ENCODE measurements at regions not wholly inside any gene's neighbourhood (a gene's known extent, or its start where the extent isn't known, plus 50 kb on each side); places are given as distances from the start of the nearest gene placed in this dataset.

DNA sequence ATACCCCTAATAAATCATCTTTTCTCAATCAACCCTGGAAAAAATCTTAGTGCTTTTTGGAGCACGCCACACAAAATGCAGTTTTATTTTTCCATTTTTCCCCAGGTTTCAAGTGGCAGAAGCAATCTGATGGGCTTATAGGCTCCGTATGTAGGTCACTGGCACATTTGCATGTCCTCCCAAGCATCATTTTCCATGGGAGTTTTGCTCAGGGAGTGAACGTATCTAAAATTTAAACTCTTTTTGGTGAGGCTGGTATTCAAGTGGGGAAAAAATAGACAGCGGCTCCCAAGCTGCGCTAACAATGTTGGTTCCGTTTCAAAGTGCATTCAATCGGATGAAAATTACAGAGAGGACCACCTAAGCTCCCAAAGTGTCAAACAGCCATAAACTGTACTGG, 233.4 kb downstream of the MEX3B start:
- TF ChIP-seq, protein P1, sequence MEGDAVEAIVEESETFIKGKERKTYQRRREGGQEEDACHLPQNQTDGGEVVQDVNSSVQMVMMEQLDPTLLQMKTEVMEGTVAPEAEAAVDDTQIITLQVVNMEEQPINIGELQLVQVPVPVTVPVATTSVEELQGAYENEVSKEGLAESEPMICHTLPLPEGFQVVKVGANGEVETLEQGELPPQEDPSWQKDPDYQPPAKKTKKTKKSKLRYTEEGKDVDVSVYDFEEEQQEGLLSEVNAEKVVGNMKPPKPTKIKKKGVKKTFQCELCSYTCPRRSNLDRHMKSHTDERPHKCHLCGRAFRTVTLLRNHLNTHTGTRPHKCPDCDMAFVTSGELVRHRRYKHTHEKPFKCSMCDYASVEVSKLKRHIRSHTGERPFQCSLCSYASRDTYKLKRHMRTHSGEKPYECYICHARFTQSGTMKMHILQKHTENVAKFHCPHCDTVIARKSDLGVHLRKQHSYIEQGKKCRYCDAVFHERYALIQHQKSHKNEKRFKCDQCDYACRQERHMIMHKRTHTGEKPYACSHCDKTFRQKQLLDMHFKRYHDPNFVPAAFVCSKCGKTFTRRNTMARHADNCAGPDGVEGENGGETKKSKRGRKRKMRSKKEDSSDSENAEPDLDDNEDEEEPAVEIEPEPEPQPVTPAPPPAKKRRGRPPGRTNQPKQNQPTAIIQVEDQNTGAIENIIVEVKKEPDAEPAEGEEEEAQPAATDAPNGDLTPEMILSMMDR (IDR thresholded peaks at IDR 0.05; ENCODE audit: unreplicated experiment) = no peak
- no peak overlapping the region for H3K27ac Mint-ChIP-seq
- no peak overlapping the region for H3K4me3 Mint-ChIP-seq
- no peak for DNase-seq (ENCODE audit: low spot score in 2 of 2, unreplicated experiment in 2 of 2)
- H3K27me3 Mint-ChIP-seq (ENCODE audit: low read depth) = no peaks in the 10 kb centered on the region
- H3K4me1 Mint-ChIP-seq = no peaks in the 10 kb centered on the region
- peaks cover 3% of the 10 kb centered on the region for H3K36me3 Mint-ChIP-seq
- H3K9me3 Mint-ChIP-seq = no peaks in the 10 kb centered on the region

DNA sequence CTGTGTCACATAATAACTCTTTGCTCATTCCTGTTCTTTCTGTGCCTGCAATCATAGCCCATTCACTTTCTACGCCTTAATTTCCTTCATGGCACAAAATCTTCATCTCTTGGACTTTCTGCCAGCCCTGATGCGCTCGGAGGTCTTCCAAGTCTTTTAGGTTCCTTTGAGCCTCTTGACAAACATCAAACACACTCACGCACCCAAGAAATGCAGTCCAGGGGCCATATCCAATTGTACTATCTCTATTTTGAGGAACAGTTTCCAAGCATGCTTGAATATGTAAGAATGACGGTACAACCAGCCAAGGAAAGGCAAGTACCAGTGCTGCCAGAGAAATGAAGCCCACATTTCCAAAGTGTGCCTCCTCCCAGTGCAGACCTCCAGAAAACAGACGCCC, 234.1 kb downstream of the MEX3B start:
- Mint-ChIP-seq H3K36me3 (peaks cover 3% of the 10 kb centered on the region), H3K27ac (no peak overlapping the region), H3K4me3 (no peak overlapping the region)

DNA sequence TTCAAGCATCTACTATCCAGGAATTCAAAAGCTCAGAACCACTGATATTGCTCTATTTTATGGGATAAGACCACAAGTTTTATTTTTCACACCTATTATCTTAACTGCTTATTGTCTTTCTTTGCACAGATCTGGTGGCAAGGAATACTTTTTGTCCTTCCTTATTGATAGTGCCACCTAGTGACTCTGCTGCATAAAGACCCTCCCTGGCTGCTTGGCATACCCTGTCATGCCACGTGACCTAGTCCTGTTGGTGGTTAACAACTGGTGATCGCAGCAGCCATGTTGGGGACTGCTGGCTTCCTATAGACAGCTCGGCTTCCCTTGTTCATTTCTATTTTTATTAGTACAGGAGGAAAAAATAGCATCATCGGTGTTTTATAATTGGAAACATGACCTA, 236.3 kb downstream of the MEX3B start:
- DNase-seq (ENCODE audit: low spot score in 2 of 2, unreplicated experiment in 2 of 2) = no peak
- Mint-ChIP-seq H3K27ac (no peak overlapping the region), H3K4me3 (no peak overlapping the region), H3K36me3 (peaks cover 3% of the 10 kb centered on the region), H3K27me3 (ENCODE audit: low read depth) (no peaks in the 10 kb centered on the region), H3K4me1 (no peaks in the 10 kb centered on the region), H3K9me3 (peaks cover 3% of the 10 kb centered on the region)
- TF ChIP-seq, protein P1 (IDR thresholded peaks at IDR 0.05; ENCODE audit: unreplicated experiment) = no peak

More for the DNA sequence above, 234.1 kb downstream of the MEX3B start:
- no peaks in the 10 kb centered on the region for H3K27me3 Mint-ChIP-seq (ENCODE audit: low read depth)
- TF ChIP-seq, protein P1 (IDR thresholded peaks at IDR 0.05; ENCODE audit: unreplicated experiment) = no peak
- no peaks in the 10 kb centered on the region for H3K9me3 Mint-ChIP-seq
- DNase-seq (ENCODE audit: low spot score in 2 of 2, unreplicated experiment in 2 of 2) = no peak
- no peaks in the 10 kb centered on the region for H3K4me1 Mint-ChIP-seq

DNA sequence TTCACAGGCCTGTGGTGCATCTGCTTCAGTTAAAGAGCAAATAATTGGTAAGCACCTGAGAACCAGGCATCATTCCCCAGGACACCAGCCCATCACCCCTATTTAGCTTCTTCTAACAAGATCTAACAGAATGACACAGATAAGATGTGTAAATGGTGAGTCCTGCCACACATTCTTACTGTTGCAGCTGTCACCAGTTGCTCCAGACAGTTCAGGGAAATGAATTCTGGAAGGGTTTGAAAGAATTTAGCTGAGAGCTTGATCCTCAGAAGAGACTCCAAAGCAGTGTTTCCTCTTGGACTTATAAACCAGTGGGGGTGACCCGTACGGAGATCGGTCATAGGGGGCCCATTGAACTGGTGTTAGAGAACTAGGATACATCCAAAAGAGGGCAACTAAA, 238.0 kb downstream of the MEX3B start:
- no peaks in the 10 kb centered on the region for H3K36me3 Mint-ChIP-seq
- peaks cover 9% of the 10 kb centered on the region for H3K9me3 Mint-ChIP-seq
- H3K4me1 Mint-ChIP-seq = no peaks in the 10 kb centered on the region
- TF ChIP-seq, protein P1 (IDR thresholded peaks at IDR 0.05; ENCODE audit: unreplicated experiment) = no peak
- no peak overlapping the region for H3K4me3 Mint-ChIP-seq
- H3K27ac Mint-ChIP-seq = no peak overlapping the region
- DNase-seq (ENCODE audit: low spot score in 2 of 2, unreplicated experiment in 2 of 2) = no peak
- H3K27me3 Mint-ChIP-seq (ENCODE audit: low read depth) = no peaks in the 10 kb centered on the region

DNA sequence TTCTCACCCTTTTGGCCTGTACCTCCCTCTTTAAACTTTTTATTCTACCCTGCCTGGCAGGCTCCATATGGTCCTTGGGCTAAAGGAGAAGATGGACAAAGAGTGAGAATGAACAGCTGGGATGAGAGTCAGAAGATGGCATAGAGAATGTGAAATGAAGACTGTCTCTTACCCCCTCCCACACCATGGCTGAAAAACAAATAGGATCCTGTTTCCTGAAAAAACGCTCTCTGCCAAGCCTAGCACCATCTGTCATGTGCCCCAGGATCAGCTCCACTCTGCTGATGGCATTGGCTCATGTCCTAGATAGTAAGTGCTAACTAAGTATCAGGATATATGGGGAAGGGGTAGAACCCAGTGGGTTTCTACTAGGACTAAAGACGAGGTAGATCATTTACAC, 238.6 kb downstream of the MEX3B start:
- Mint-ChIP-seq H3K9me3 (peaks cover 9% of the 10 kb centered on the region), H3K4me3 (no peak overlapping the region), H3K27me3 (ENCODE audit: low read depth) (no peaks in the 10 kb centered on the region), H3K4me1 (no peaks in the 10 kb centered on the region), H3K27ac (no peak overlapping the region), H3K36me3 (no peaks in the 10 kb centered on the region)
- TF ChIP-seq, protein P1 (IDR thresholded peaks at IDR 0.05; ENCODE audit: unreplicated experiment) = no peak
- DNase-seq (ENCODE audit: low spot score in 2 of 2, unreplicated experiment in 2 of 2) = no peak

DNA sequence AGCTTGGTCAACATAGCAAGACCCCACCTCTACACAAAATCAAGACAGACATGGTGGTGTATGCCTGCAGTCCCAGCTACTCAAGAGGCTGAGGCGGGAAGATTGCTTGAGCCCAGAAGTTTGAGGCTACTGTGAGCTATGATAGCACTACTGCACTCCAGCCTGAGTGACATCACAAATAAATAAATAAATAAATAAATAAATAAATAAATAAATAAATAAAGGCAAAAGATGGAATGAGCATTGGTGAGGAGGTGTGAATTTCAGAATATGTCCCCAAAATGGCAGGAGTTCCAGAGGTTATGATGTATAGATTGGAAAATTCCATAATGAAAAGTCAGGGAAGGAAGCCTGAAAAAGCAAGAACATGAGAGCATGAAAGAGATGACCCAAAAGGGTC, 249.9 kb downstream of the MEX3B start:
- H3K9me3 Mint-ChIP-seq = no peaks in the 10 kb centered on the region
- DNase-seq (ENCODE audit: low spot score in 2 of 2, unreplicated experiment in 2 of 2) = no peak
- H3K27me3 Mint-ChIP-seq (ENCODE audit: low read depth) = no peaks in the 10 kb centered on the region
- TF ChIP-seq, protein P1 (IDR thresholded peaks at IDR 0.05; ENCODE audit: unreplicated experiment) = no peak
- H3K4me1 Mint-ChIP-seq = peaks cover 8% of the 10 kb centered on the region
- H3K27ac Mint-ChIP-seq = no peak overlapping the region
- H3K4me3 Mint-ChIP-seq = no peak overlapping the region
- peaks cover 2% of the 10 kb centered on the region for H3K36me3 Mint-ChIP-seq
